GM20000 (cell line): ENCODE measurements at regions not wholly inside any gene's neighbourhood (a gene's known extent, or its start where the extent isn't known, plus 50 kb on each side); places are given as distances from the start of the nearest gene placed in this dataset.

ENCODE experiments used
- DNase-seq: peaks from one replicate; pipeline ENCODE4 v3.0.0; 2012; ENCODE audit warnings: low spot score
- TF ChIP-seq, protein P1 (sequence below): IDR thresholded peaks from 2 replicates; pipeline ENCODE4 v1.5.1; 2012; ENCODE audit warnings: mild to moderate bottlenecking, control low read depth; ENCODE audit errors: extremely low read depth, missing control alignments

DNA sequence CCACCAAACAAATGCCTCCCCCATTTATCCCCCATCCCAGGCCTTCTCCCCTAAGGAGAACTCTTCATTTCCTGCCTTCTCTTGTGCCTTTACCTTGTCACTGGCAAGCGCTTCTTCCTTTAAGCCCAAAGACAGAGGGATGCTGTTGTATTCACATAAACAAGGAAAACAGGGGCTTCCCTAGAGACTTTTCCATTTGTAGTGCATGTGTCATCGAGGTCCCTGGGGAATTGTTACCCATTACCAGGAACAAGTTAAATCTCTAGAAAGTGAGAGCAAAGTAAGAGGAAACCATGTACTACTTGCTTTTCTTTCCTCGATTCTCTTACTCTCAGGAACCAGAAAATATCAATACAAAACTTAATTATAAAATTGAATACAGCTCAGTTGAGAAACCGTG is 114.4 kb upstream of the DPT start:
- TF ChIP-seq, protein P1, sequence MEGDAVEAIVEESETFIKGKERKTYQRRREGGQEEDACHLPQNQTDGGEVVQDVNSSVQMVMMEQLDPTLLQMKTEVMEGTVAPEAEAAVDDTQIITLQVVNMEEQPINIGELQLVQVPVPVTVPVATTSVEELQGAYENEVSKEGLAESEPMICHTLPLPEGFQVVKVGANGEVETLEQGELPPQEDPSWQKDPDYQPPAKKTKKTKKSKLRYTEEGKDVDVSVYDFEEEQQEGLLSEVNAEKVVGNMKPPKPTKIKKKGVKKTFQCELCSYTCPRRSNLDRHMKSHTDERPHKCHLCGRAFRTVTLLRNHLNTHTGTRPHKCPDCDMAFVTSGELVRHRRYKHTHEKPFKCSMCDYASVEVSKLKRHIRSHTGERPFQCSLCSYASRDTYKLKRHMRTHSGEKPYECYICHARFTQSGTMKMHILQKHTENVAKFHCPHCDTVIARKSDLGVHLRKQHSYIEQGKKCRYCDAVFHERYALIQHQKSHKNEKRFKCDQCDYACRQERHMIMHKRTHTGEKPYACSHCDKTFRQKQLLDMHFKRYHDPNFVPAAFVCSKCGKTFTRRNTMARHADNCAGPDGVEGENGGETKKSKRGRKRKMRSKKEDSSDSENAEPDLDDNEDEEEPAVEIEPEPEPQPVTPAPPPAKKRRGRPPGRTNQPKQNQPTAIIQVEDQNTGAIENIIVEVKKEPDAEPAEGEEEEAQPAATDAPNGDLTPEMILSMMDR, result no peak

GRCh38 chr1:168843950-168844349 is 114.9 kb upstream of the DPT start:
- no peak for DNase-seq
- TF ChIP-seq, protein P1, result no peak

More for the DNA sequence above, 114.4 kb upstream of the DPT start:
- no peak for DNase-seq

DNA sequence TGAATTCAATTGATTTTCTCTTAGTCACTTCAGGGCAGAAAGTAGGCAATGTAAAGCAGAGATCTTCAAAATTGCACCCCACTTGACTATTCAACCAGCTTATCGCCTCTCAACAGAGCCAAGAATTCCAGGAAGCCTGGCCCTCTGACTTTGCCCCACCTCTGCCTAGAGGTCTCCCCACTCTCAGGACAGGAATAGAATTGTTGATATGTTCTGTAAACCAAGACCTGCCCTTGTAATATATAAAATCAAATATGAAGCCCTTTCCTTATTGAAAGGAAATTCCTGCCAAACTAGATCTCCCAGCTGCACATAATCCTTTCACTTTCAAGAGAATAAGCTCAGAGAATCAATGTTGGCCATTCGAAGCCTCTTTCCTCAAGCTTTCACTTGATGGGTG is 116.1 kb upstream of the DPT start:
- TF ChIP-seq, protein P1, result no peak
- DNase-seq, result no peak

- DNase-seq, result no peak
- TF ChIP-seq, protein P1, result no peak
Measured at GRCh38 chr1:168848051-168848450, 119.0 kb upstream of the DPT start.

DNA sequence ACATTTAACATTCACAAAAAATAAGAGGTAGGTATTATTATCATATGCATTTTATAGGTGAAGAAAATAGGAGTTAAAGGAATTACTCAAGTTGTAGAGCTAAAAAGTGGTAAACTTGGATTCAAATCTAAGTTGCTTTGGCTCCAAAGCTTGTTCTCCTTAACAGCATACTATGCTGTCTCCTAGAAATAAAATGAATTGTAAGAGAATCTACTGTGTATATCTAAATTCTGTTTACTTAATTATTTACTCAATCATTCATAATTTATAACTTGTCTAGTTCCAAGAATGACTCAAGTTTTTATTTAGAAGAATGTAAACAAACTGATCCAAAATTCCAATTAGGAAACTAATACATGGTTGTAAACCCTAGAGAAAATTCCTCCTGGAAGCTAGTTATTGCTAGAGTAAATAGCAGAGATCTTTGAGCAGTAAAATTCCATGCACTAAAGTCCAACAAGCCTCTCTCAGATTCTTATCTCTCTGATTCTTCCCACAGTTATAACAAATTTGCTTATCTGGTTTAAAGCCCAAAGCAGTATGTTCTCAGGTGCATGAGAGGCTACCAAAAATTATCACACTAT is 132.5 kb upstream of the DPT start:
- TF ChIP-seq, protein P1, result no peak

DNA sequence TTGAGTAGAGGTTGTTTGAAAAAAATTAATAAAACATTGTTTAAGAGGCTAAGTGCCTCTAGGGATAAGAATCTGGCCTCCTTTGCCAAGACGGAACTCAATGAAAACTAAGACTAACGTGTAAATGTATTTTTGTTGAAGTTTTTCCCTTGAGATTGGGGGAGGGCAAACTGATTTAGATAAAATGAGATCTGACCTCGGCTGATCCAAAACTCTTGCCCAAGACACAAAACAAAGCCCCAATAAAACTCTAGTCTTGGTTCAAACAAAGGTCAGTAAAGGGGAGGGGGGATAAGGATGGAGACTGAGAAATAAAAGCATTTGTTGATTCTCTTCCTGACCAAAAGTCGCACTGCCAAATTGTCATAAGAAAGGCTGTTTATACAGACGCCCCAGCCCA is 134.8 kb upstream of the DPT start:
- DNase-seq, result no peak
- TF ChIP-seq, protein P1, result no peak

More for the DNA sequence above, 132.5 kb upstream of the DPT start:
- no peak for DNase-seq

DNA sequence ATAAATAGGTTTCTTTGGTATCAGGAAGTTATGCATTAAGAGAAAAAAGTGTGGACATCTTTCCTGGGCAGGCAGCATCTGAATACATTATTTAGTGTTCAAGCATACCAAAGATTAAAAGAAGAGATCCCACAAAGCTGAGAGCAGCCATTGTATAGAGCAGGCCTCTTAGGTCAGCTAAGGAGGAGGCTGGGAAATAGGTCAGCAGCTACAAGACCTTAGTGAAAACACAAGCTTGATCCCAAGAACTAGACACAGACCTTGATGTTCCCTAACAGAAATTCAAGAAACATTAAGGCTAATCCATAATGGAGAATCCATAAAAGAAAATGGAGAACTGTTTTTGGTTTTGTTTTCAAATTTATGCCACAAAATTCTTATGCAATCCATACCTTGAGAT is 135.3 kb upstream of the DPT start:
- TF ChIP-seq, protein P1, result no peak
- DNase-seq, result no peak
